Keratinocyte (primary cell): ENCODE measurements at regions not wholly inside any gene's neighbourhood (a gene's known extent, or its start where the extent isn't known, plus 50 kb on each side); places are given as distances from the start of the nearest gene placed in this dataset.

Experiments used
- DNase-seq: peaks from one replicate; pipeline ENCODE4 v3.0.0-alpha.2; 2011; ENCODE audit warnings: low read depth, missing footprints, low spot score
- FAIRE-seq: peaks from 2 replicates; lab custom pipeline; 2011; peaks lifted over from hg19 to GRCh38; lab: Jason Lieb, UNC
- H2AFZ ChIP-seq: 2 replicates; pipeline ENCODE4 v1.6.0; 2012; ENCODE audit warnings: low read length, control low read depth, inconsistent platforms; ENCODE audit not compliant: control insufficient read depth
- H3K27ac ChIP-seq: 2 replicates; pipeline ENCODE4 v1.5.1; 2011; ENCODE audit warnings: low read length; ENCODE audit not compliant: control insufficient read depth, insufficient read depth
- H3K27me3 ChIP-seq: 3 replicates; pipeline ENCODE4 v1.6.0; 2011; ENCODE audit warnings: low read length; ENCODE audit not compliant: control insufficient read depth, insufficient read depth; ENCODE audit errors: extremely low read depth
- H3K36me3 ChIP-seq, 2 experiments: 2 replicates in 1 of 2; 3 replicates in 1 of 2; pipeline ENCODE4 v1.5.1; 2011; ENCODE audit warnings: low read length in 2 of 2, mild to moderate bottlenecking in 1 of 2; ENCODE audit not compliant: control insufficient read depth in 2 of 2, insufficient read depth in 2 of 2; ENCODE audit errors: extremely low read depth in 1 of 2
- H3K4me1 ChIP-seq: 3 replicates; pipeline ENCODE4 v1.5.1; 2011; ENCODE audit warnings: low read length; ENCODE audit not compliant: control insufficient read depth, insufficient read depth; ENCODE audit errors: extremely low read depth
- H3K4me2 ChIP-seq: 3 replicates; pipeline ENCODE4 v1.6.0; 2011; ENCODE audit warnings: low read depth, low read length; ENCODE audit not compliant: control insufficient read depth, insufficient read depth; ENCODE audit errors: extremely low read depth
- H3K4me3 ChIP-seq, 3 experiments: fragments of 200-600 bp in 1 of 3; sonication (generic) in 1 of 3; 2 replicates in 2 of 3; 3 replicates in 1 of 3; pipeline ENCODE4 v1.5.1; 2011 to 2016; ENCODE audit warnings: low read length in 3 of 3, mild to moderate bottlenecking in 3 of 3, control low read depth in 2 of 3, inconsistent platforms in 1 of 3, low read depth in 1 of 3, mixed read lengths in 1 of 3, mixed run types in 1 of 3, moderate library complexity in 1 of 3; ENCODE audit not compliant: control insufficient read depth in 2 of 3, insufficient read depth in 2 of 3; ENCODE audit errors: extremely low read depth in 1 of 3
- H3K79me2 ChIP-seq: 2 replicates; pipeline ENCODE4 v1.6.0; 2012; ENCODE audit warnings: low read length; ENCODE audit not compliant: control insufficient read depth, insufficient read depth
- H3K9ac ChIP-seq: 3 replicates; pipeline ENCODE4 v1.6.0; 2011; ENCODE audit warnings: low read length; ENCODE audit not compliant: control insufficient read depth, insufficient read depth; ENCODE audit errors: extremely low read depth
- H3K9me1 ChIP-seq: 3 replicates; pipeline ENCODE4 v1.6.0; 2011; ENCODE audit warnings: low read length; ENCODE audit not compliant: control insufficient read depth, insufficient read depth; ENCODE audit errors: extremely low read depth
- H3K9me3 ChIP-seq: 2 replicates; pipeline ENCODE4 v1.5.1; 2012; ENCODE audit warnings: low read depth, low read length; ENCODE audit not compliant: control insufficient read depth
- H4K20me1 ChIP-seq: 3 replicates; pipeline ENCODE4 v1.6.0; 2011; ENCODE audit warnings: low read length; ENCODE audit not compliant: control insufficient read depth, insufficient read depth; ENCODE audit errors: extremely low read depth
- CTCF ChIP-seq, 3 experiments: IDR thresholded peaks in 1 of 3; conservative IDR thresholded peaks in 1 of 3; optimal IDR thresholded peaks in 1 of 3; 2 replicates in 2 of 3; 3 replicates in 1 of 3; pipeline versions ENCODE3 to v1.5.1; 2011; ENCODE audit warnings: low read length in 3 of 3, mild to moderate bottlenecking in 3 of 3, moderate library complexity in 2 of 3, control low read depth in 1 of 3, inconsistent platforms in 1 of 3; ENCODE audit not compliant: insufficient read depth in 2 of 3; ENCODE audit errors: extremely low read depth in 1 of 3
- EZH2 ChIP-seq: IDR thresholded peaks from one replicate; pipeline ENCODE4 v1.6.1; 2012; ENCODE audit warnings: inconsistent platforms, mild to moderate bottlenecking, low read length, moderate library complexity
- dilution Hi-C: fragments of 300-500 bp; cut with MboI; formaldehyde crosslinking; loops from one replicate; pipeline ENCODE4 v1.7.0; 2020; ENCODE audit warnings: low sequenced_read_pairs; ENCODE audit not compliant: extremely low pct_ligation_motif_present

GRCh38 chr3:16784973-16785372 lies 99.8 kb upstream of the PLCL2 start:
- dilution Hi-C loops, result no loop called here
- no peak overlapping the region for H3K4me2 ChIP-seq

GRCh38 chr3:16785465-16785864 lies 99.3 kb upstream of the PLCL2 start:
- Histone ChIP-seq H3K9me3 (no peaks in the 10 kb centered on the region), H3K27ac (no peak overlapping the region), H3K9me1 (no peaks in the 10 kb centered on the region), H2AFZ (no peak overlapping the region), H3K79me2 (no peaks in the 10 kb centered on the region), H3K4me1 (no peaks in the 10 kb centered on the region), H3K36me3 (no peaks in the 10 kb centered on the region), H4K20me1 (no peaks in the 10 kb centered on the region), H3K27me3 (no peaks in the 10 kb centered on the region), H3K4me2 (no peak overlapping the region), H3K9ac (no peak overlapping the region), H3K4me3 (no peak overlapping the region)
- TF ChIP-seq CTCF (optimal IDR thresholded peaks at IDR 0.05 in 1 of 3, IDR thresholded peaks at IDR 0.05 in 1 of 3, conservative IDR thresholded peaks at IDR 0.05 in 1 of 3; ENCODE audit: extremely low read depth in 1 of 3, insufficient read depth in 2 of 3, low read length in 3 of 3), result no peak
- TF ChIP-seq EZH2, result no peak
- no peak for DNase-seq
- dilution Hi-C loops, result no loop called here
- FAIRE-seq, result no peak

More at GRCh38 chr3:16784973-16785372, 99.8 kb upstream of the PLCL2 start:
- no peaks in the 10 kb centered on the region for H3K9me3 ChIP-seq
- no peaks in the 10 kb centered on the region for H3K79me2 ChIP-seq
- no peak overlapping the region for H3K9ac ChIP-seq
- no peak overlapping the region for H3K27ac ChIP-seq
- H3K4me3 ChIP-seq, result no peak overlapping the region
- no peak for FAIRE-seq
- TF ChIP-seq EZH2 (no peak), CTCF (optimal IDR thresholded peaks at IDR 0.05 in 1 of 3, IDR thresholded peaks at IDR 0.05 in 1 of 3, conservative IDR thresholded peaks at IDR 0.05 in 1 of 3; ENCODE audit: extremely low read depth in 1 of 3, insufficient read depth in 2 of 3, low read length in 3 of 3) (no peak)
- no peak overlapping the region for H2AFZ ChIP-seq
- no peaks in the 10 kb centered on the region for H3K9me1 ChIP-seq
- H3K27me3 ChIP-seq, result no peaks in the 10 kb centered on the region
- no peaks in the 10 kb centered on the region for H3K4me1 ChIP-seq
- no peaks in the 10 kb centered on the region for H3K36me3 ChIP-seq
- no peak for DNase-seq
- H4K20me1 ChIP-seq, result no peaks in the 10 kb centered on the region
